Cardiac septum (tissue), 1 donor: ENCODE measurements at regions not wholly inside any gene's neighbourhood (a gene's known extent, or its start where the extent isn't known, plus 50 kb on each side); places are given as distances from the start of the nearest gene placed in this dataset.
"Not testable (repeated sequence)": the region's sequence is repeated elsewhere in the genome, so short reads cannot be mapped to it uniquely, and the experiment has no call there.

Experiments used
- DNase-seq: peaks from one replicate; pipeline ENCODE4 v3.0.0-alpha.2; 2020; ENCODE audit warnings: low spot score
- intact Hi-C: fragments of 100-400 bp; cut with DNase I; formaldehyde crosslinking; loops from one replicate; pipeline ENCODE4 v1.14.0; 2022
- donor health status: DM: no; HTN: no; CAD: no.

- DNase-seq, result no peak
- intact Hi-C loops, result no loop called here
Measured at GRCh38 chr4:127018381-127018780, 614.4 kb upstream of the INTU start.

DNA sequence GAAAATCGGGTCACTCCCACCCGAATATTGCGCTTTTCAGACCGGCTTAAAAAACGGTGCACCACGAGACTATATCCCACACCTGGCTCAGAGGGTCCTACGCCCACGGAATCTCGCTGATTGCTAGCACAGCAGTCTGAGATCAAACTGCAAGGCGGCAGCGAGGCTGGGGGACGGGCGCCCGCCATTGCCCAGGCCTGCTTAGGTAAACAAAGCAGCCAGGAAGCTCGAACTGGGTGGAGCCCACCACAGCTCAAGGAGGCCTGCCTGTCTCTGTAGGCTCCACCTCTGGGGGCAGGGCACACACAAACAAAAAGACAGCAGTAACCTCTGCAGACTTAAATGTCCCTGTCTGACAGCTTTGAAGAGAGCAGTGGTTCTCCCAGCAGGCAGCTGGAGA lies 611.9 kb upstream of the INTU start:
- intact Hi-C loops, DNase-seq: not testable (repeated sequence)

- DNase-seq, result no peak
Measured at GRCh38 chr4:127036296-127036695, 596.5 kb upstream of the INTU start.

DNA sequence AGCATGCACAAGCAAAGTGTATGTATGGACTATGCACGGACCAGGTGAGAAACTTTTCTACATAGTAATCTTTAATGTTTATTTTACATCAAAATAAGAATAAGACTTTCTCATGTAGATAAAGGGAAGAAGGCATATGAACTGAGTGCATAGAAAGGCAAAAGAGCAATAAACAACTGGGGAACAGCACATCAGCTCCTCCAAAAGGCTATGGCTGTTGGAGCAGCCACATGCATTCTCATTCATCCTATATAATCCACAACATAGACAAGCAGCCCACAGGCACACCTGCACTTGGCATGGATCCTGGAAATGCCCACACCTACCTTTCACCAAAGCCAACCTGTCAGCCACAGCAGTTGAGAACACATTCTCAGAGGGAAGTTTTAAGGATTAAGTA lies 586.9 kb upstream of the INTU start:
- DNase-seq, result no peak
- intact Hi-C loops, result no loop called here

More at GRCh38 chr4:127036296-127036695, 596.5 kb upstream of the INTU start:
- intact Hi-C loops, result no loop called here

DNA sequence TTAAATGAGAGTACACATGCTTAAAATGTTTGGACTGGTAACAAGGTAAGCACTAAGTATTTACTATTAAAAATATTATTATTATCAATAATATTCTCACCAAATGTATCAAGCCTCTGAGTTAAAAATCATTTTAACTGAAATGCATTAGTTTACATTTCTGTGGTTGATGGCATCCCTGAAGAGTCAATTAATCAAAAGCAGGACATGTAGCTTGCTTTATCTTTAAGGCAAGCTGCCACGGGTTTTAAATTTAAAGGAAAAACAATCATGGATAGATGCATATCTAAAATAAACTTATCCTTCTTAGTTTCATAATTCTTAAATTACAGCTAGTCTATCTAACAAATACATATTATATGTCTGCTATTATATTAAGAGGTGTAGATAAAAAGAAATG lies 584.8 kb upstream of the INTU start:
- intact Hi-C loops, result no loop called here

DNA sequence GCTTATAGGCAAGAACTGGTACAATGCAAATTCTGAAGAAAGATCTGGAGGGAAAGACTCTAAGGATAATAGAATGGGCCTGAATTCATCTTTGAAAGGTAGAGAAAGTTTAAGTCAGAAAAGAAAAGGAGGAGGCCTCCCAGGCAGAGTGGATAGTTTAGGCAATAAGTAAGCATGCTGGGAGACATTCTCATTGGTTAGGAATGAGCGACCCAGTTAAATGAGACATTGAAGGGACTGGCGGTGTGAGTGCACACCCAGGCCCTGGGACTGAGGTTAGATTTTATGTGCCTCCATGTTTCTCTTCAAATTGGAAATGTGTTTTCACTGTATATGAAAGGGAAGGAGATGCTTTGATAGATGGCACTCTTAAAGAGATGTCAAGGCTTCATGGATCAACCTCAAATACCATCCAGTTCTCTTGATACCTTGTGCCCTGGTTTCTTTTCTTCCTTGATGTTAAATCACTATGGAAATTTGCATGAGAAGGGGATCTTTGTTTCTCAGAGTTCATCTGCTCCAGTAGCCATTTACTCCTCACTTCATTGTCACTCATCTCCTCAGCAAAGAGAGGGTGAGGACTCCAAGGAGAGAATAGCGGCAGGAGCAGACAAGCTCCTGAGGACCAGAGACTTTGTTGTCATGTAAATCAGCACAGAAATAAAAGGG lies 584.2 kb upstream of the INTU start:
- no peak for DNase-seq
- intact Hi-C loops, result no loop called here

More for the DNA sequence above, 584.8 kb upstream of the INTU start:
- no peak for DNase-seq

DNA sequence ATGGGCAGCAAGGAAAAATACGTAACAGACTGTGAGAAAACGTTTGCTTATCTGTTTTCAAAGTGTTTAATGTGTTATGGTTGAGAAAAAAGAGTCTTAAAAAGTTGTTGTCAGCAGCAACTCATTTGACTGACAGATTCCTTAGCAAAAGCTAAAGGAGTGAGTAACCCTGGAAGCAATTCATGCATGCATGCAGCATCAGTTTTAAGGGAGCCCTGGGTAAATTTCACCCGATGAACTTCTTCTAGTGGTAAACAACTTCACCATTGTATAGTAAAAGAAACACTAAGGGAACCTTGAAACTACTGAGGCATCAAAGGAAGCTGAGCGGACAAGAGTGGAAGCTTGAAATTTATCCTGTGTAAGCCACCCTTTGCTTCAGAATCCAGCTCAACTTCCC lies 583.2 kb upstream of the INTU start:
- intact Hi-C loops, result no loop called here
- DNase-seq, result no peak

DNA sequence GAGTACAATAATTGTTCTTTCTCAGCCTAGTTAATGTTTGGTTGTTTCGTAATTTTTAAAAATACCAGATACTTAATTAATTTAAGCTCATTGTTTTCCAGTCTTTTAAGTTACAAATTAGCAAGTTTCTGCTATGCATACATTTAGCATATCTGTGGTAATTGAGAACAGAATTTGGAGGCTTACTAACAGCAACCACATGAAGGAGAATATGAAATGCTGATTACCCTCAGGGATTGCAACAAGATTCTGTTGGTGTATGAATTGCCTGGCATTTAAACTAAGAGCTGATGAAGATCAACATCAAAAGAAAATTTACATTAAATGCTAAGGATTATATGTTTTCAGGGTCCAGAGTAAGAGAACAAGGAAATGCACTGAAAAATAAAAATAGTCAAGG lies 580.0 kb upstream of the INTU start:
- intact Hi-C loops, result no loop called here
- DNase-seq, result no peak

DNA sequence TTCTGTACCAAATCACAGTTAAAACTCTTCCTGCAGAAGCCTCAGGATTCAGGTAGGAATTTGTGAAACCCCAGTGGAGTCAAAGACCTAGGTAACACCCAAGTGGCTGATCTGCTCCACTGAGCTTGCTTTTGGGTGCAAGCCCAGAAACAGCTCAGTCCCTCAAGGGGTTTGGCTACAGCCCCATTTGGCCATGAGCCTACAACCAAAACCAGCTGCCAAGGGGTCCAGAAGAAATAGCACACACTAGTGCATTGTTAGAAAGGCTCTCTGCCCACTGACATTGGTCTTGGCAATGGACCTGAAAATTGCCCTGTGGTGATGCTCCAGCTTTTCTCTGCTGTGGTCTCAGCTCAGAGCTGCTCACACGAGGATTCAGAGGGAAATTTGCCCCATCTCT lies 577.4 kb upstream of the INTU start:
- DNase-seq, result no peak
- intact Hi-C loops, result no loop called here

GRCh38 chr4:127069675-127070074 lies 563.1 kb upstream of the INTU start:
- no peak for DNase-seq

GRCh38 chr4:127071443-127071842 lies 561.3 kb upstream of the INTU start:
- intact Hi-C loops, result no loop called here

More at GRCh38 chr4:127069675-127070074, 563.1 kb upstream of the INTU start:
- intact Hi-C loops, result no loop called here

DNA sequence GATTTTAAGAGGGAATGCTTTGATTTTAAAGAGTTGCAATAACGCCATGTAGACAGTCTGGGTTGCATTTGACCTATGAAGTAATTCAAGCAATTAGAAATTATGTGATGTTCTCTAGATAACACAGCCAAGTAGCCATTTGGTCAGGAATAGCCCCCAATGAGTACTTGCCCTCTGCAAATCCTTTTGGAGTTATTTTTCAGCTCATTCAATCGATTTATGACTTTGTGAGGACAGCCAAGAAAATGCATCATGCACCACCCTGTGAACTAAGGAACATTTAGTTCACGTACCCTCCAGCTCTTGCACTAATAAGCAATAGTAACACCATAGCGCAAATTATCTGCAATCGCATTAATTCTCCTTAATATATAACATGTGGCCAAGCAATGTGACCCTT lies 552.6 kb upstream of the INTU start:
- intact Hi-C loops, result no loop called here
- no peak for DNase-seq

More at GRCh38 chr4:127071443-127071842, 561.3 kb upstream of the INTU start:
- DNase-seq, result no peak

DNA sequence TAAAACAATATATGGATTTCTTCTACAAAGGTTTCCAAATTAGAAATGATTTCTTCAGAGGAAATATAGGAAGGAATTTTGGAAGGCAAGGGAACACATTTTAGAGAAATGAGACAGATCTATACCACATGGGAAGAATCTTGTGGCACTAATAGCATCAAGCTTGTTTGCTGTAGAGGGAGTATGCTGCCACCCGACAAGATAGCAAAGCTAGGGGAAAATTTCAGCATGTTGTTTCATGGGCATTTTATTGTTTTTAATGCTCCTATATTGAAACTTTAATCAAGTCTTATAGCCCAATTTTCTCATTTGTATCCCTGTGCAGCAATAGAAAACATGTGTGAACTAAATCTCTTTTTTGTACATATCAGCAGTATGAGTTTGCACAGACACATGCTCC lies 551.7 kb upstream of the INTU start:
- intact Hi-C loops, result no loop called here
- no peak for DNase-seq

- no peak for DNase-seq
- intact Hi-C loops, result no loop called here
Measured at GRCh38 chr4:127082986-127083385, 549.8 kb upstream of the INTU start.

GRCh38 chr4:127084666-127085065 lies 548.1 kb upstream of the INTU start:
- intact Hi-C loops, result no loop called here
- DNase-seq, result no peak

DNA sequence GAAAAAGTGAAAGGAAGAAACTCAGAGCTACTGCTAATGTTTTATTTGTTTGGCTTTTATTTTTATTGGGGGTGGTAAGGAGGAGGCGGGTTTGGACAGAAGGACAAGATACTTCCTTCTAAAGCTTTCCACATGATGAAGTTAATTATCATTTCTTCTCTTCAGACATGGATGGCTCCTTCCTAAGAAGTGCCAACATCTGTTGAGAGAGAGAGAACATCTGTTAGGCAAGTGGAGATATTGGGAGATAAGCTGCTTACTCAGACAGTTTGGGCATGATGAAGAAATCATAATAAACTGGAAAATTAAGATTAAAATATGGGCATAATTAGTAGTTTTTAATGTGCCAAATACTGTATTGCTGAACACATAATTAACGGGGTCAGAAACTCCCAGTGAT lies 535.7 kb upstream of the INTU start:
- intact Hi-C loops, result no loop called here
- no peak for DNase-seq

DNA sequence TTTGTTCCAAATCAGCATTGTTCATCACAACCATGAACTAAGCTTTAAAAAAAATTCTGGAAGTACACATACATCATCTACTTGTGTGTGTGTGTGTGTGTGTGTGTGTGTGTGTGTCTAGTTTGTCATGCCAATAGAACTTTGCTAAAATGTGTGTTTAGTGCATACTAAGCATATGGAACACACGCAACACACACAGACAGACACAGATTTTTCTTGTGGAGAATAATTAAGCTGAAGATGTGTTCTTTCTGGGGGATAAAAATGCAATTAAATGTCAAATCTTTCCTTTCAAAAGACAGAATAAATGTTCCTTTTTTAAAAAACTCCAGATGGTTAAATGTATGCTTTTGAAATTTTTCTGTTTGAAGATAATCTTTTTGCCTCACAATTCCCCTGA lies 530.4 kb upstream of the INTU start:
- intact Hi-C loops, result no loop called here
- no peak for DNase-seq

GRCh38 chr4:127103681-127104115 lies 529.1 kb upstream of the INTU start:
- no peak for DNase-seq
- intact Hi-C loops, result no loop called here

DNA sequence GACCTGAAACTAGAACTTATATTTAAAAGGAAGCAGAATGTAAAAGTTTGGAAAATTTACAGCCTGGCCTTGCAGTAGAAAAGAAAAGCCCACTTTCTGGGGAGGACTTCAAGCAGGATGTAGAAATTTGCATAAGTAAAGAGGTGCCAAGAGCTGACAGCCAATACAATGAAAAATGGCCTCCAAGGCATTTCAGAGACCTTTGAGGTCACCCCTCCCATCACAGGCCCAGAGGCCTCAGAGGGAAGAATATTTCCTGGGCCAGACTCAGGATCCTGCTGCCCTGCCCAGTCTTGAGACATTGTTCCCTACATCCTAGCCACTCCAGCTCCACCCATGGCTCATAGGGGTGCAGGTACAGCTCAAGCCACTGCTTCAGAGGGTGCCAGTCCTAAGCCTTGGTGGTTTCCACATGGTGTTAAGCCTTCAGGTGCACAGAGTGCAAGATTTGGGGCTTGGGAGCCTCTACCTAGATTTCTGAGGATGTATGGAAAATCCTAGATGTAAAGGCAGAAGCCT lies 518.9 kb upstream of the INTU start:
- intact Hi-C loops, result no loop called here

DNA sequence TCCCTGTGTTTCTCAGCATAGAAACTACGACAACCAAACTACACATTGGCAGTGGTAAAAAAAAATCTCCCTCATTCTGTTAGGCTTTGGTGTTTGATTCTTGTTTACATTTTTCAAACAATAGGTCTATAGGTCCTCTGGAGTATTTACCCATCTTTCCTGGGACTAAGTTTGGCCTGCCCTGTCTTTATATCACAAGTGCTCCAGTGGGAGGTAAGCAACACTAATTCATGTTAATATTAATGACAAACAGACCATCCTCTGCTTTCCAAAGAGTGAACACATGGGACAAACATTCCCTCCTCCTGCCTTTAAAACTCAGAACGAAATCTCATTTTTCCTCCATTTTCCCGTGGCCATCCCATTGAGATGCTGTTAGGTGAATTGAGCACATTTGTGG lies 514.1 kb upstream of the INTU start:
- no peak for DNase-seq
- intact Hi-C loops, result no loop called here

More for the DNA sequence above, 518.9 kb upstream of the INTU start:
- no peak for DNase-seq

- DNase-seq, result no peak
- intact Hi-C loops, result no loop called here
Measured at GRCh38 chr4:127120441-127121090, 512.2 kb upstream of the INTU start.
